ENCODE measurements at regions not wholly inside any gene's neighbourhood (a gene's known extent, or its start where the extent isn't known, plus 50 kb on each side); places are given as distances from the start of the nearest gene placed in this dataset.
"Not testable (repeated sequence)": the region's sequence is repeated elsewhere in the genome, so short reads cannot be mapped to it uniquely, and the experiment has no call there.

DNA sequence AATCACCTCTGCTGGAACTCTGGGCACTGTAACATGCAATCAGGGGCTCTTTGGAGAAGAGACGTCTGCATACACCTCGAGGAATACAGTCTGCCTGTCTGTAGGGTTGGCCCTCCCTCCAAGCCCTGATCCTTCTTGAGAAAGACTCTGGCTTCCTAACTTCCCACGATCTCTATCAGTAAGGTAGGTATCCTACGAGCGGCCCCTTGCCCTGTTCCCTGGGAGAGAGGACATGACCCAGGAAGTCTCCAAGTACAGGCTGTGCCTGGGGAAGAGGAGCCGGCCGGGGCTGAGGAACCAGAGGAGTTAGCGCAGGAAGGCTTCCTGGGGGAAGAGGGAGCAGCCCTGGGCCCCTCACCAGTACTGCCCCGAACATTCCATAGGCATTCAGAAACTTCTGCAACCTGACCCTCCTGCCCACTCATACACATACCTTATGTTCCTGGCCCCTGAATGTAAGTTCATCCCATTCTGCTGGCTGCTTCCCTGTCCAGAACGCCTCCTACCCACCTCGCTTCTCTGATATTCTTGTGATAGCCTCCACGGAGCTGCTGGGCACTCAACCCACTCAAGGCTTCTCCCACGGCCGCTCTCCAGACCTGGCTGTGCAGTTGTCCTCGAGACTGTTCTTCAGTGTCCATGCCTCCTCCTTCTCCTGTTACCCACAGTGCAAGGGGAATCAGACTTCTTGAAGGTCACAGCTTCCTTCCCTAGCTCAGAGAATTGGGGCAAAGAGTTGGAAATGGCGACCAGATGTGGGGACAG lies 116.1 kb downstream of the CYP26B1 start:
- no peak for DNase-seq

DNA sequence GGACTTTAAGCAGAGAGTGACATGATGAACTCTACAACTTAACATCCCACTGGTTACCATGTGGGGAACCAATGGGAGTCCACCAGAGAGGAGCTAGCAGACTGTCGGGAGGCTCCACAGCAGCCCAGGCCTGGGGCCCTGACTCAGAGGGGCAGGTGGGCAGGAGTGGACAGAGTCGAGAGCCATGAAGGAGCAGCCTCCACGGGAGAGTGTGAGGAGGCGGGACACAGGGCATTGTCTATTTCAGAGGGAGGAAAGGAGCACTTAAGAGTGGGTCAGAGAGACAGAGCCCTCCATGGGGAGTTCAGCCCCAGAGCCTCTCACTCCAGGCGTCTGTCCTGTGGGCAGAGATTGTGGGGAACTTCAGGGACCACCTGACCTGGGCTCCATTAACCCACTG lies 118.7 kb downstream of the CYP26B1 start:
- no peak for DNase-seq

DNA sequence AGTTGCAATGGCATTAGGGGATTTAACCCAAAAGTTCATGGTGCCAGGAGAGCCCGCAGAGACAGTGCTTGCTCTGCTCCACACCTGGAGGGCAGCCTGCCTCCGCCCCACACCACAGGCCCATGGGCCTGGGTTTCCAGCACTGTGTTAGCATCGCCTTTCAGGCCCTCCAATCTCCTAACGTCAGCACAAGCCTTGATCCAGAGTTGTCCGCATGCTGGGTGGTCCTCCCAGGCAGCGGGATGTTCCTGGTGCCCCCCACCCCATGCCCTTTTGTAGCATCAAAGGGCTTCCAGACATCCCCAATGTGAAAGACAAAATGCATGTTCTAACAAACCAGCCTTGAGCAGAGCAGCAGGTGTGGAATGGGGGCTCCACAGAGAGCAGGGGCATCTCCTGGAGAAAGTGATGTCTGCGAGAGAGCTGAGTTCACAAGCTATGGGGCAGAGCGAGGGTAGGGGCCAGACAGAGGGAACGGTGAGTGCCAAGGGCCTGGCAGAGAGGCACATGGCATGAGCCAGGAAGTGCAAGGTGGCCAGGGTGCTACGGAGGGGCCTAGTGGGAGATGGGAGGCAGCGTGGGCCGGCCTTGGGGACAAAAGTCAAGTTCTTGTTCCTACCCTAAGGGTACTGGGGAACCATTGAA lies 119.2 kb downstream of the CYP26B1 start:
- DNase-seq: no peak

DNA sequence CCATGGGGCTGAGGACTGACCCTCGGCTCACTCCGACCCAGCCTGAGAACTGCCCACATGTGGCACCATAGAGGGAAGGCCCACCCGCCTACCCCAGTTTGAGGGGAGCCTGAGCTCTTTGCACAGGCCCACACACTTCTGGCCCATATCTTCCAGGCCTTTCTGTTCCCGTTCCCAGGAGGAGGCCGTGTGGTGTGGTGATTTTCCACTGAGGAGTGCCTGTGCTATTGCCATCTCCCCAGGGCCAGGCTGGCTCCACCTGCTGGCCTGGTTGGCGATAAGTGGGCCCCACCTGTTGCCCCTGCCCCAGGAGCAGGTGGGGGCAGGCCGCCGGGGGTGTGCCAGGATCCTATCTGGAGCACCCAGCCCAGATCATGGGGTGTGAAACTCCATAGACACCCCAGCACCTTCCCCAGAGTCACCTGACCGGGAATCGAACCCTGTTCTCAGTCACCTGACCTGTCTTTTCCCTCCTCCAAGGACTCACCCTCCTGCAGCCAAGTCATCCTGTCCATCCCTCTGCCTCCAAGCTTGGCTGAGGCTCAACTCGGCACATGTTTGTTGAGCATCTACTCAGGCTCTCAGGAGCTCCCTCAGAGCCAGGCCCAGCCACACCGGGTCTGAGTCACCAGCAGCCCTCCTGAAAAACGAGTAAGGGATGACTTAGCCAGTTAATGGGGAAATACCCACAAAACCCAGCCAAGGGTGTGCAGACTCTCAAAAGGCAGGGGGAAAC lies 120.1 kb downstream of the CYP26B1 start:
- DNase-seq: no peak

DNA sequence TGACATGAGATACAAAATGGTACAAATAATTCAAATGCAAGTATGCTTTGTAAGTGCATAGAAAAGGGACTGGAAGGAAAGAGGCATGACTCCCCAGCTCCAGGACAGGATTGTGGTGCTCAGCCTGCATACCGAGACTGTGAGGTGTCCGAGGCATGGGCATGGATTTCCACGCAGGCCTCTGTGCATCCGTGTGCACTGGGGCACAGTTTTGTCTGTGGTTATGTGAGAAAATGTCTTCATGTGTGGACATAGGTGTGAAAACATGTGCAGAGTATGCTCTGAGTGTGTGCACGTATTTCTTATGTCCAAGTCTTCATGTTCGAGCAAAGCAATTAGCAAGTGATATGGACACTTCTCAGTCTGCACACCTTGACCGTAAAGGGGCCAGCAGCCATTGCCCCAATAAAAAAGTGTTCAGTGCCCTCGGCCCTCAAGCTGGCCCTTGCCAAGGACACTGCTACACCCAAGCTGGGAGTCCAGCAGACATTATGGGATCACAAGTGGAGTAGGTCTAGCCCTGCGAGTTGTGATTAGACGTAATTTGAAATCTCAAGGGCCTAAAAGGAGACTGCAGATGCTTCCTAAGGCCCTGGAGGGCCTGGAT lies 120.7 kb downstream of the CYP26B1 start:
- no peak for DNase-seq

DNA sequence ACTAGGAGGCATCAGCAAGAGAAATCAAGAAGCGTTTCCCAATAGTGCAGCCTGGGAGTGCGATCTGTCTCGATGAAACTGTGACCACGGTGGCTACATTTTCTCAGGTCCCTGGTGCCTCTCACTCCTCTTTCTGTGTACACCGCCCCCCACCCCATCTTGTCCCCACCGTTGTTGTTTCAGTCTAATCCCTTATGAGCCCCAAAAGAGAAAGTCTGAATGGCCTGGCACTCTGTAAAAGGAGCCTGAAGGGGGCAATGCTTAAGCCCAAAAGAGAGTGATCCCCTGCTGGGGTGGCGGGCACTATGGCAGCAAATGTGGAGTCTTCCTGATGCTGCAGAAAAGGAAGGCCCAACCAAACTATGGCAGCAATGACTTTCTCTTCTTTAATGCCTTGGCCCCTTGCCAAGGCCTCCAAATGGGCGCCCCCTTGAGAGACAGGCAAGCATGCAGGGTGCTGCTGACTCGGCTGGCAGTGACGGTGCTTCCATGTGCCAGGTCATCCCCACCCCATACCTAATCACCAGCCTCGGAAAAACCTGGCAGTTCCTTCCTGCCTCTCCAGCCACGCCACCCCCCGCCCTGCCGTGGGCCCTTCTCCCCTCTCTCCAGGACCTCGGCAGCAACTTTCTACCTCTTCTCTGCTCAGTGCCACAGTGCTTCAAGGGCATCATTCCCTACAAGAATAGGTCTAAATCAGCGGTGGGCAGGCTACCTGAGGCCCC lies 123.0 kb downstream of the CYP26B1 start:
- DNase-seq: no peak

DNA sequence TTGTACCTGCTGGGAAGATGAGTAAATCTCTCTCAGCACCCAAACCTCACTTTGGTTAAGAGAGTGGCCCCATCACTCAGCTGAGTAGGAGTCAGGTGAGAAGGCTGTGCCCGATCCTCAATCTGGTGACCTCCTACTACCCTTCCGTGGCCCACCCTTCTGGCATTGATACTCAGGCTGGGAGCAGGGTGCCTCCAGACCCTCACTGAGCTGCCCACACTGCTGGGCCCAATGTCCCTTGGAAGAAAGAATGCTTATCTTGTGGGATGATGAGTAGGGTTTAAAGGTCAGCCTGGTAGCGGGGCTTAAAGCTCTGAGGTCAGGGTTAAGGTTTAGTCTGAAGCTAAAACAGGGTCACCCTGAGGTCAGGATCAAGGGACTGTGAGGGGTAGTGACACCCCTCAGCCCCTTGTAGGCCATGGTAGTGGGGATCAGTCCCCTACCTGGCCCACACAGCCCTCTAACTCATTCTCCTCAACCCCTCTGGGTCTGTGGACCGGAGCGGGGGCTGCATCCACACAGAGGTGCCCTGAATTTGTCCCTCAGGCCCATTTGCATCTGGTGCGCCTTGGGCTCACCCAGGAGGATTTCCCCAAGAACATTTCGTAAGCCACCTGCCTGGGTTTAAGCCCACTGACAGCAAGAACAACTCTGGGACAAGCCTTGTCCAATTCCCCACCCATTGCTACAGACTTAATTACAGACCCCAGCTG lies 123.8 kb downstream of the CYP26B1 start:
- DNase-seq: no peak

DNA sequence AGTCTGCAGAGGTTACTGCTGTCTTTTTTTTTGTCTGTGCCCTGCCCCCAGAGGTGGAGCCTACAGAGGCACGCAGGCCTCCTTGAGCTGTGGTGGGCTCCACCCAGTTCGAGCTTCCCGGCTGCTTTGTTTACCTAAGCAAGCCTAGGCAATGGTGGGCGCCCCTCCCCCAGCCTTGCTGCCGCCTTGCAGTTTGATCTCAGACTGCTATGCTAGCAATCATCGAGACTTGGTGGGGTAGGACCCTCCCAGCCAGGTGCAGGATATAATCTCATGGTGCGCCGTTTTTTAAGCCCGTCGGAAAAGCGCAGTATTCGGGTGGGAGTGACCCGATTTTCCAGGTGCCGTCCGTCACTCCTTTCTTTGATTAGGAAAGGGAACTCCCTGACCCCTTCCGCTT lies 126.3 kb downstream of the CYP26B1 start:
- not testable (repeated sequence) for DNase-seq

DNA sequence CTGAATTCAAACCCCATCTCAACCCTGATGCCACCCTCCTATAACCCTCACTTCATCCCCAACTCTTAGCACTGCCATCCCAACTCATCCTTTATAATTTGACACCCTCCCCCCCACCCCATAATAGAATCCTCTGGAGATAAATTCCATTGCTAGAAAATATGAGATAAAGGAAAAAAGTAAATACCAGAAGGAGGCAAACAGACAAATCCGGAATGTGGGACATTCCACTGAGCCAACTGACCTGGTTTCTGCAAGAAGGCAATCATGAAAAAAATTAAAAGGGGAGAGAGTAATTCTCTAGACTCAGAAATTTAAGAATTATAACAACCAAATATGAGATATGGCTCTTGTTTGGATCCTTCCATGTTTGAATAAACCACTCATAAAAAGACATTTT lies 132.4 kb downstream of the CYP26B1 start:
- no peak for DNase-seq

DNA sequence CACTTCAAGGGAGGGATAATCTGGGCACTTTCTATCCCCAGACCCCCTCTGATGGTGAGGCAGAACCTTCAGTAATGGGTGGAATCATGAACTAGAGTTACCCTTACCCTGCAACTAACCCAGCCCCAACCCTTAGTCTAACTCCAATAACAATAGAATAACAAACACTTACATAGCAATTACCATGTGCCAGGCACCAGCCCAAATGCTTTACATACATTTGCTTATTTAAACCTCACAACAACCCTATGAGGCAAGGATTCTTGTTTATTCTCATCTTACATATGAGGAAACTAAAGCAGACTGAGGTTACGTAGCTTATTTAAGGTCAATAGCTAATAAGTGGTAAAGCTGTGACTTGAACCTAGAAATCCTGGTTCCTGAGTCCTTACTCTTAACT lies 132.8 kb downstream of the CYP26B1 start:
- no peak for DNase-seq

DNA sequence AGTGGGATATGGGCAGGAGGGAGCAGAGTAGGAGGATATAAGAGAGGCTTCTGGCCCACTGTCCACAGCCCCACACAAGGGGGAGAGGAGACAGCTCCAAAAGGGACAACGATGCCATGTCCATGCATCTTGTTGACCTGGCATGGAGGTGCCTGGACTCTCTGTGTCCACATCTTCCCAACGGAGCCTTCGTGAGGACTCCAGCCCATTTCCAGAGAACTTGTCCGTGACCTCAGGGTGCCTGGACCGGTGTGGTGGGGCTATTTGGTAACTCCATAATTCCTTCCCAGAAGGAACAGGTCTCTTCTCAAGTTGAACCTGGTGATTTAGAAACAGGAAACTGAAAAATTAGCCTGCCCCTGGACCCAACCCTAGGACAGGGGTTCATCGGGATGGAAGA lies 133.9 kb downstream of the CYP26B1 start:
- DNase-seq: no peak

DNA sequence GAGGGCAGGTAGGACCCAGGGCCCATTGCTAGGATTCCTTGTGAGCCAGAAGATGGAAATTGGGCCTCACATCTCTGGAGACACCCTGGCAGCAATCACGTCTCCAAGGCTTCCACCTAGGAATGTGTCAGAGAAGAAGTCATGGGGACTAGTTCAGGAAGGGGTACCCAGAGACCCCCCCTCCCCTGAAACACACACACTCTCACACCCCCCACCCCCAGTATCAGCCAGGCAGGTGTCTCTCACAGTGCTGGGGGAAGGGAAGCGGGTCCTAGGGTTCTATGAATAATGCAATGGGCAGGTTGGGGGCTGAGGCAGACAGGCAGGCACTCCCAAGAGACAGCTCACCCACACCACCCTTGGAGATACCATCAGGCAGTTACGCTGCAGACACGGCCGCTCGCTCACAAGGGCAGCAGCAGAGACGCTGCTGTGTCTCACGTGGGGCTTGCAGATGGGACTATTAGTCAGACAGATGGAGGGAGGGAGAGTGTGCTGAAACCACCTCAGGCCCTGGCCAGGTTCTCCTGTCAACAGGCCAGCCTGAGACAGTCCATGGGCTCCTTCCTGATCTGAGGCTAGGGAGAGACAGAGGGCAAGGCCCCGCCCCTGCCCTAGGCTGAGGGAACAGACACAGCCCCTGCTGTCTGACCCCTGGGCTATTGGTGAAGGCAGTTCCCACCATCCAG lies 134.6 kb downstream of the CYP26B1 start:
- DNase-seq: no peak

DNA sequence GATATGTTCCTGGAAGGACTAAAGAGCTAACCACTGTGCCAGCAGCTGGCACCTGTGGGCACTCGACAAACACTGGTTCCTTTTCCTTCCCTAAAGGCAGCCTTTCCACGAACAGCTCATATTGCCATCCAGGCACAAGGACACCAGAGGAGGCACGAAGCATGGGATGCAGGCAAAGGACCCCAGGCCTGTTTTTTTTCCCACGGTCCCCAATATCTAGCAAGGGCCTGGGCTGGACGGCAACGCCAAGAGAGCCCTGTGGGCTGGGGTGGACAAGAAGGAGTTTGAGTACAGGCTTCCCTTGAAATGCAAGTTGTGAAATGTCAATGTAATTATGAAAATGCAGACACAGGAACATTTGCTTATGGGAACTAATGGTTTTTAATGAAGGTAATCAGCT lies 135.9 kb downstream of the CYP26B1 start:
- no peak for DNase-seq

DNA sequence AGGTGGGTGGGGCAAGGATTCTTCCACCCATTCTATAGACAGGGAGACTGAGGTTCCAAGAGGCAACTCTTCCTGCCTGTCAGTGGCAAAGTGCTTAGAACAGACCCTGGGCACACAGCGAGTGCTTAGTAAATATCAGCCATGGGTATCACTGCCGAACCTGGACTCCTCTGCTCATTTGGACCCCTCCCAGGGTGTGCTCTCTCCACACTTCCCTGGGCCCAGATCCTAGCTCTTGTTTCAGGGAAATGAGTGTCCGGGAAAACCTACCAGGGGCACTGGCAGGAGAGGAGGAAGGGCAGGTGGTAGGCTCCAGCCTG lies 136.3 kb downstream of the CYP26B1 start:
- DNase-seq: no peak

DNA sequence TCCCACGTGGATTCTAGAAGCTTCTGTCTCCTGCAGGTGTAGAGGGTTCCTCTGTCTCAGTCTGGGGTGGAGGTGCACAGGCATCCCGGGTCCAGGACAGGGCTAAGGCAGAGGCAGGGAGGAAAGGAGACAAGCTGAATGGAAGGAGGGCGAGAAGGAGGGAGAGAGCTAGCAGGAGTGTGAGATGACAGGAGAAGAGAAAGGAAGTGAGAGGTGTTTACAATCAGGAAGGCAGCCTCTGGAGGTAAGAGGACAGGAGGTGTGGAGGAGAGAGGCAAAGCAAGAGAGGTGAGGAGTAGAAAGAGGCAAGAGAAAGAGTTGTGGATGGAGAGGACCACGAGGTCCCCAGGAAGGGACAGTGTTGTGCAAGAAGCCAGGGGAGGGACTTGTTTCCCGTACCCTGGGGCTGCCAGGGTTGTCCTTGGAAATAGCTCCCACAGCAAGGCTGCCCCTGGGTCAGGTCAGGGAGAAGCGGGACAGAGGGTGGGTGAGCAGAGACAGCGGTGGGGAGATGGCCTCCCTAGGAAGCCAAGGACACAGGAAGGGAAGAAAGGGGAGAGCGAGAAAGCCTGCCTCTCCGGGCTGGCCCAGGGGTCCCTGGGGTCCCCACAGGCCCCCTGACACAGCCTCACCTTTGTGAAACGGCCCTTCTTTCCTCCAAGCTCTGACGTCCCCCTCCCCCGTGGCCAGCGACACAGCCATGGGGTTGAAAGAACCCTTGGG lies 136.9 kb downstream of the CYP26B1 start:
- DNase-seq: no peak

DNA sequence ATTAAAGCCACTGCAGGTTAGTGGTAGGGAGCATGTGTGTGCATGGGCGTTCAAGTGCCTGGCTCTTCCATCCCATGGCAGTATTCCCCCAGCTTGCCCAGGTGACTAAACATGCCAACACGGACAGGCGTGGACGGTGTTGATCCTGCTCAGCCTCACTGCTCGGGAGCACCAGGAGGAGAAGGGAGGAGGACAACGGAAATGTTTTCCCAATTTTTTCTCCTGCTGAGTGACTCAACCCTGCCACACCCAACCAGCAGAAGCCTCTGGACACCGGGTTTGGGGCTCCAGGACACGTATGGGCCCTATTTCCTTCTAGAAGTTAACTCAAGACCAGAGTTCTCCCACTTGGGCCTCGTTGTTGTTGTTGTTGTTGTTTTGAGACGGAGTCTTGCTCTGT lies 139.1 kb downstream of the CYP26B1 start:
- no peak for DNase-seq

DNA sequence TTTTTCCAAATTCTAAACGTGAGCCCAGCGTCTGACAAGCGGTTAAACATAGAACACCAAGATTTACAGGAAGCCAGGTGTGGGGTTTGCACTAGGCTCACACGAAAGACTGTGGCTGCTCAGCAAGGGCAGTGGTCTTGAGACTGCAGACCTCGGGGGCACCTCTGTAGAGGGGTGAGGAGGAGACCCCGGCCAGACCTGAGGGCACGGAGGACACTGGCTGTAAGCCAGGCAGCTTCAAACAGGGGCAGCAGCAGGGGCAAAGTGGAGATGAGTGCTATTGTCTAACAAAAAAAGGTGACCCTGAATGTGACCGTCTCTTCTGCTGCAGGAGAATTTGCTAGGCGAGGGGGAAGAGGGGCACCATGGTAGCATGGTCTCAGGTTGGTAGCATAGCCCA lies 140.3 kb downstream of the CYP26B1 start:
- no peak for DNase-seq

DNA sequence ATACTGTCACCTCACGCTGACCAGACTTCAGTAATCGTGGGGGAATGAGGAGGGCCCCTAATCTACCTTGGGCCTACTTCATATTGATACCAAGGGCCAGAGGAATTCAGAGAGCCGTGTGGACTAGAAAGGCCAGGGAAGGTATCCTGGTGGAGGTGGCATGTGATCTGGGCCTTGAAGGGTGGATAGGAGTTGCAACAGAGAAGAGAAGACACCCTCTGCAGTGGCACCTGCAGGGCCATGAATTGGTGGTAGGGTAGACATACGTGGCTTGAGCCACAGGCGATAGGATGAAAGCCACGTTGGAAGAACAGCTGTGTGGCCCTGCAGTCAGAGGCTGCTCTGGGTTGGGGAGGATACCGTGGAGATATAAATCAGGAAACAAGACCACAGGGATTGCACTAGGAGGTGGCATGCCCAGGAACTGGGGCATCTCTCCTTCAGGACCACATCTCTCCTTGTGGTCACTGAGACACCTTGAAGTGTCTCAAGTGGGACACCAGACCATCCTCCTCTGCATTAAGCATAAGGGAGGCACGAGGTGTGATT lies 141.4 kb downstream of the CYP26B1 start:
- no peak for DNase-seq

DNA sequence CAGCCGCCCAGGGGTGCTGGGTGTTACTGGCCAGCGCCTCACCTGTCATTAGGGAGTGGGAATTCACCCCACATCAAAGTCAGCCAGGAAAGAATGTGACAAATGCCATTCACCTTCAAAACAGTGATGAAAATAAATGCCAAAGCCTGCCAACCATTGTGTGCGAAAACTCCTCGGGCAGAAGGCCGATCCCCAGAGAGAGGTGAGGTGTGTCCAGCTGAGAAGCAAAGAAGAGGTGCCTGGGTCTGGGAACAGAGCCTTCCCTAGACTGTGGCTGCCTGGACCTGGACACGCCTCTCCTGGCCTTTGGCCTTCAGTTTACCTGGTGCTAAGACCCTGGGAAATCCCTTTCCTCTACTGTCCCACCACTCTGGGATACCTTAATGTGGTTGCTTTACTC lies 142.7 kb downstream of the CYP26B1 start:
- no peak for DNase-seq

DNA sequence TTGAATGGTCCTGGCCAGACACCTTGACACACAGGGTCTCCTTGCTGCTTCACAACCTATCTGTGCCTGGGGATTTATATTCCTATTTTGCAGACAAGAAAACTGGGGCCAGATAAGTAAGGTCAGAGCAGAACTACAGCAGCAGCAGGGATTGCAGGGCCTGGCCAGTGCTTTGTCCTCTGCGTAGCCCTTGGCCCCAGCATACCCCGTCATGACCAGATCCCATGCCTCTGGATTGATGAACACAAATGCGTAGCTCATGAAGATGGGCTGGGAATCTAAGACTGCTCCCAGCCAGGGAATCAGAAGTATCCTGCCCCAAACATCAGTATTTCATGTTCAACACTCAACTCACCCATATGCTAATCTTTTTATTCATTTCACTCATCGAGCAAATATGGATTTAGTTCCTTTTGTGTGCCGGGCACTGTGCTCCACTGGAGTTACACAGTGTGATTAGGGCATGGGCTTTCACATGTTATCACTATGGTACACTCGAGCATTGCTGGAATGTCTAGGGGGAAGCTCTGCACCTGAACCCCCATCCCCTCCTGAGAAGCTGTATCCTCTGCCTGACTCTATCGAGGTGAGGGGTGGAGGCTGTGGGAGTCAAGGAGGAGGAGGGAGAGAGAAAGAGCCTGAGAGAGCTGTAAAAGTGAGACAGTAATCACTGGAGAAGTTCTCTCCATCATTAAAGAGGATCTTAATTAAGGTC lies 143.3 kb downstream of the CYP26B1 start:
- DNase-seq: no peak

Measured in NCI-H510A treated with DMSO at 0.1 percent for 48 hours (cell line).